Astrocyte (in vitro differentiated cells and primary cell): ENCODE measurements at regions not wholly inside any gene's neighbourhood (a gene's known extent, or its start where the extent isn't known, plus 50 kb on each side); places are given as distances from the start of the nearest gene placed in this dataset.

ENCODE experiments used
- DNase-seq: peaks from one replicate; pipeline ENCODE4 v3.0.0-alpha.2; 2010; ENCODE audit warnings: low read depth
- FAIRE-seq: peaks from 2 replicates; lab custom pipeline; 2011; peaks lifted over from hg19 to GRCh38; lab: Jason Lieb, UNC
- H2AFZ ChIP-seq: 2 replicates; pipeline ENCODE4 v1.6.0; 2012; ENCODE audit warnings: low read depth, low read length, inconsistent platforms
- H3K27ac ChIP-seq: 2 replicates; pipeline ENCODE4 v1.5.1; 2011; ENCODE audit warnings: low read depth, low read length, inconsistent platforms
- H3K27me3 ChIP-seq: 2 replicates; pipeline ENCODE4 v1.6.0; 2011; ENCODE audit warnings: low read length, inconsistent platforms; ENCODE audit not compliant: insufficient read depth
- H3K36me3 ChIP-seq: 2 replicates; pipeline ENCODE4 v1.5.1; 2011; ENCODE audit warnings: low read length, inconsistent platforms; ENCODE audit not compliant: insufficient read depth
- H3K4me1 ChIP-seq: 2 replicates; pipeline ENCODE4 v1.5.1; 2011; ENCODE audit warnings: low read length, inconsistent platforms; ENCODE audit not compliant: insufficient read depth
- H3K4me2 ChIP-seq: 2 replicates; pipeline ENCODE4 v1.6.0; 2012; ENCODE audit warnings: low read length, inconsistent platforms
- H3K4me3 ChIP-seq: 2 replicates; pipeline ENCODE4 v1.5.1; 2011; ENCODE audit warnings: low read depth, mild to moderate bottlenecking, low read length, inconsistent platforms; ENCODE audit not compliant: insufficient read depth
- H3K79me2 ChIP-seq: 2 replicates; pipeline ENCODE4 v1.6.0; 2012; ENCODE audit warnings: mild to moderate bottlenecking, low read length, inconsistent platforms; ENCODE audit not compliant: insufficient read depth
- H3K9ac ChIP-seq: 2 replicates; pipeline ENCODE4 v1.6.0; 2012; ENCODE audit warnings: mild to moderate bottlenecking, low read length, inconsistent platforms
- H3K9me3 ChIP-seq: 2 replicates; pipeline ENCODE4 v1.5.1; 2012; ENCODE audit warnings: low read depth, mild to moderate bottlenecking, low read length, inconsistent platforms; ENCODE audit not compliant: insufficient read depth
- H4K20me1 ChIP-seq: 2 replicates; pipeline ENCODE4 v1.6.0; 2012; ENCODE audit warnings: low read length, inconsistent platforms; ENCODE audit not compliant: insufficient read depth
- H3K27ac Mint-ChIP-seq: one replicate; pipeline ENCODE4 v1.8.0; 2021; ENCODE audit warnings: mild to moderate bottlenecking, mixed read lengths; ENCODE audit not compliant: unreplicated experiment
- H3K27me3 Mint-ChIP-seq: one replicate; pipeline ENCODE4 v1.8.0; 2021; ENCODE audit warnings: low read depth, mixed read lengths; ENCODE audit not compliant: unreplicated experiment
- H3K36me3 Mint-ChIP-seq: one replicate; pipeline ENCODE4 v1.8.0; 2021; ENCODE audit warnings: low read depth, mixed read lengths; ENCODE audit not compliant: unreplicated experiment
- H3K4me1 Mint-ChIP-seq: one replicate; pipeline ENCODE4 v1.8.0; 2021; ENCODE audit warnings: low read depth, mixed read lengths; ENCODE audit not compliant: unreplicated experiment
- H3K4me3 Mint-ChIP-seq: one replicate; pipeline ENCODE4 v1.8.0; 2021; ENCODE audit warnings: mild to moderate bottlenecking, moderate library complexity, mixed read lengths; ENCODE audit not compliant: unreplicated experiment
- H3K9me3 Mint-ChIP-seq: one replicate; pipeline ENCODE4 v1.8.0; 2021; ENCODE audit warnings: mild to moderate bottlenecking, mixed read lengths; ENCODE audit not compliant: unreplicated experiment
- CTCF ChIP-seq: IDR thresholded peaks from 2 replicates; pipeline ENCODE4 v1.5.1; 2011; ENCODE audit warnings: low read depth, mild to moderate bottlenecking, inconsistent platforms, low read length, moderate library complexity; ENCODE audit not compliant: insufficient read depth
- EZH2 ChIP-seq: IDR thresholded peaks from 2 replicates; pipeline ENCODE4 v1.6.1; 2012; ENCODE audit warnings: mild to moderate bottlenecking, low read length, inconsistent platforms; ENCODE audit not compliant: insufficient read depth

- Histone ChIP-seq H3K27me3 (no peaks in the 10 kb centered on the region), H3K36me3 (no peaks in the 10 kb centered on the region), H4K20me1 (no peaks in the 10 kb centered on the region), H3K9ac (no peak overlapping the region), H3K4me2 (no peak overlapping the region), H3K27ac (no peak overlapping the region), H3K9me3 (no peaks in the 10 kb centered on the region), H3K79me2 (no peaks in the 10 kb centered on the region), H3K4me1 (no peaks in the 10 kb centered on the region), H2AFZ (no peak overlapping the region), H3K4me3 (no peak overlapping the region)
- Mint-ChIP-seq H3K27ac (no peak overlapping the region), H3K9me3 (no peaks in the 10 kb centered on the region), H3K27me3 (no peaks in the 10 kb centered on the region), H3K4me3 (no peak overlapping the region), H3K36me3 (no peaks in the 10 kb centered on the region), H3K4me1 (peaks cover 12% of the 10 kb centered on the region)
- FAIRE-seq, result no peak
- TF ChIP-seq EZH2 (no peak), CTCF (no peak)
- no peak for DNase-seq
Observed at GRCh38 chr4:19241895-19242294, 1009.8 kb upstream of the SLIT2 start.

- no peaks in the 10 kb centered on the region for H3K27me3 Mint-ChIP-seq
- DNase-seq, result peak; percentile 75
Observed at GRCh38 chr4:19239565-19239964, 1012.1 kb upstream of the SLIT2 start.

More at GRCh38 chr4:19239565-19239964, 1012.1 kb upstream of the SLIT2 start:
- peaks cover 16% of the 10 kb centered on the region for H3K4me1 Mint-ChIP-seq
- Histone ChIP-seq H3K27me3 (no peaks in the 10 kb centered on the region), H3K4me3 (no peak overlapping the region), H3K27ac (no peak overlapping the region), H3K36me3 (no peaks in the 10 kb centered on the region), H3K4me1 (no peaks in the 10 kb centered on the region), H3K79me2 (no peaks in the 10 kb centered on the region), H3K9me3 (no peaks in the 10 kb centered on the region), H2AFZ (no peak overlapping the region), H3K9ac (no peak overlapping the region), H4K20me1 (no peaks in the 10 kb centered on the region), H3K4me2 (peak overlapping the region; percentile 2)
- no peaks in the 10 kb centered on the region for H3K9me3 Mint-ChIP-seq
- TF ChIP-seq EZH2, result no peak
- no peak for TF ChIP-seq CTCF
- H3K36me3 Mint-ChIP-seq, result no peaks in the 10 kb centered on the region
- peak overlapping the region; percentile 41 for H3K27ac Mint-ChIP-seq
- no peak overlapping the region for H3K4me3 Mint-ChIP-seq
- FAIRE-seq, result peak; percentile 54
